A549 (cell line): ENCODE measurements at regions not wholly inside any gene's neighbourhood (a gene's known extent, or its start where the extent isn't known, plus 50 kb on each side); places are given as distances from the start of the nearest gene placed in this dataset.

Experiments
- ATAC-seq, 2 experiments: fragments of 200-7000 bp in 1 of 2; fragments of >200 bp in 1 of 2; cut with Nextera tagmentation in 1 of 2; cut with Tn5 transposase in 1 of 2; 3 replicates each; pipeline versions ENCODE4 v1.8.0 to v1.9.1; 2018 to 2020; ENCODE audit warnings: mild to moderate bottlenecking in 1 of 2, moderate library complexity in 1 of 2
- CTCF ChIA-PET: fragments of 300-600 bp; sonication (Branson Sonifier 250); formaldehyde crosslinking; extraction: SDS; loops from one replicate; lab custom pipeline; 2021; ENCODE audit warnings: antibody characterized with exemption, inconsistent platforms; lab: Yijun Ruan, JAX
- POLR2A ChIA-PET: fragments of 350-600 bp; formaldehyde crosslinking; extraction: SDS; loops from one replicate; lab custom pipeline; 2021; ENCODE audit warnings: antibody characterized with exemption, inconsistent platforms; lab: Yijun Ruan, JAX
- DNase-seq, 2 experiments: peaks; one replicate each; pipeline versions ENCODE4 v3.0.0 to v3.0.0-alpha.2; 2011 to 2016; ENCODE audit warnings: low read depth in 1 of 2, low spot score in 1 of 2
- FAIRE-seq: peaks from 2 replicates; lab custom pipeline; 2011; peaks lifted over from hg19 to GRCh38; lab: Jason Lieb, UNC
- H3K27ac ChIP-seq, 2 experiments: fragments of >200 bp; sonication (Bioruptor Twin); formaldehyde crosslinking; 3 replicates each; pipeline ENCODE4 v1.5.1; 2016 to 2017
- H3K4me1 ChIP-seq: fragments of >200 bp; sonication (Bioruptor Twin); formaldehyde crosslinking; 3 replicates; pipeline ENCODE4 v1.6.1; 2016
- H3K4me2 ChIP-seq: fragments of >200 bp; sonication (Bioruptor Twin); formaldehyde crosslinking; 3 replicates; pipeline ENCODE4 v1.6.1; 2016
- H3K4me3 ChIP-seq: fragments of >200 bp; sonication (Bioruptor Twin); formaldehyde crosslinking; 3 replicates; pipeline ENCODE4 v1.5.1; 2016
- H3K9me3 ChIP-seq: fragments of >200 bp; sonication (Bioruptor Twin); formaldehyde crosslinking; 3 replicates; pipeline ENCODE4 v1.6.1; 2016
- CBX8 ChIP-seq: fragments of 200-600 bp; sonication (generic); IDR thresholded peaks from 2 replicates; pipeline ENCODE4 v1.6.1; 2016
- CEBPB ChIP-seq, 2 experiments: fragments of >200 bp in 1 of 2; sonication (Bioruptor Twin) in 1 of 2; formaldehyde crosslinking in 1 of 2; IDR thresholded peaks; 2 replicates each; pipeline ENCODE4 v1.6.1; 2012 to 2016
- CHD4 ChIP-seq: fragments of 200-600 bp; sonication (generic); IDR thresholded peaks from 2 replicates; pipeline ENCODE4 v1.6.1; 2016; ENCODE audit warnings: antibody characterized with exemption, mild to moderate bottlenecking, borderline replicate concordance
- E2F6 ChIP-seq: IDR thresholded peaks from 2 replicates; pipeline ENCODE4 v1.6.1; 2012; ENCODE audit warnings: low read depth, borderline replicate concordance
- EHMT2 ChIP-seq: fragments of 200-600 bp; sonication (generic); IDR thresholded peaks from 2 replicates; pipeline ENCODE4 v1.6.1; 2016; ENCODE audit warnings: antibody characterized with exemption, low read depth, mild to moderate bottlenecking, moderate library complexity
- EP300 ChIP-seq, 2 experiments: fragments of >200 bp; sonication (Bioruptor Twin); formaldehyde crosslinking; IDR thresholded peaks; 2 replicates in 1 of 2; 3 replicates in 1 of 2; pipeline ENCODE4 v1.6.1; 2016 to 2017
- FOSL2 ChIP-seq, 2 experiments: fragments of 450-650 bp in 1 of 2; fragments of >200 bp in 1 of 2; sonication (Bioruptor Twin) in 1 of 2; formaldehyde crosslinking; IDR thresholded peaks; 2 replicates each; pipeline versions ENCODE4 v1.5.0 to v1.6.1; 2016 to 2020; ENCODE audit warnings: mild to moderate bottlenecking in 1 of 2, moderate library complexity in 1 of 2
- FOXS1 ChIP-seq: fragments of 250-450 bp; sonication (Bioruptor Pico); IDR thresholded peaks from 2 replicates; pipeline ENCODE4 v1.5.0; 2020; ENCODE audit warnings: mild to moderate bottlenecking, moderate library complexity
- HES2 ChIP-seq: fragments of >200 bp; sonication (Bioruptor Twin); formaldehyde crosslinking; IDR thresholded peaks from 2 replicates; pipeline ENCODE4 v1.6.1; 2016
- HEYL ChIP-seq: fragments of 250-450 bp; sonication (Bioruptor Pico); IDR thresholded peaks from 2 replicates; pipeline ENCODE4 v1.8.0; 2021; ENCODE audit warnings: mild to moderate bottlenecking, moderate library complexity
- HOXB5 ChIP-seq: fragments of 250-450 bp; sonication (Bioruptor Pico); IDR thresholded peaks from 2 replicates; pipeline ENCODE4 v1.5.0; 2020; ENCODE audit warnings: mild to moderate bottlenecking, moderate library complexity
- JUN ChIP-seq, 2 experiments: fragments of >200 bp; sonication (Bioruptor Twin); formaldehyde crosslinking; IDR thresholded peaks; 2 replicates in 1 of 2; 3 replicates in 1 of 2; pipeline ENCODE4 v1.6.1; 2016 to 2017
- KDM5A ChIP-seq: fragments of 200-600 bp; sonication (generic); IDR thresholded peaks from 2 replicates; pipeline ENCODE4 v1.6.1; 2016; ENCODE audit warnings: antibody characterized with exemption, mild to moderate bottlenecking
- MAZ ChIP-seq: fragments of 150-350 bp; IDR thresholded peaks from 2 replicates; pipeline ENCODE4 v1.6.1; 2014; ENCODE audit warnings: antibody characterized with exemption, low read depth, low read length, borderline replicate concordance
- MYC ChIP-seq: IDR thresholded peaks from 2 replicates; pipeline ENCODE4 v1.6.1; 2012; ENCODE audit warnings: mild to moderate bottlenecking, inconsistent platforms, low read length, improper control_type of control experiment, borderline replicate concordance
- NFE2L2 ChIP-seq: fragments of 150-350 bp; conservative IDR thresholded peaks from 2 replicates; pipeline ENCODE4 v1.6.1; 2014; ENCODE audit warnings: low read length
- NPAS2 ChIP-seq: fragments of 250-450 bp; sonication (Bioruptor Pico); IDR thresholded peaks from 2 replicates; pipeline ENCODE4 v1.8.0; 2022; ENCODE audit warnings: mild to moderate bottlenecking, moderate library complexity, borderline replicate concordance
- POLR2AphosphoS2 ChIP-seq: conservative IDR thresholded peaks from 2 replicates; pipeline ENCODE4 v1.6.1; 2012; ENCODE audit warnings: low read length, improper control_type of control experiment, inconsistent platforms
- RAD21 ChIP-seq, 2 experiments: fragments of >200 bp in 1 of 2; sonication (Bioruptor Twin) in 1 of 2; formaldehyde crosslinking in 1 of 2; IDR thresholded peaks in 1 of 2; conservative IDR thresholded peaks in 1 of 2; 2 replicates in 1 of 2; 3 replicates in 1 of 2; pipeline ENCODE4 v1.6.1; 2012 to 2018; ENCODE audit warnings: inconsistent platforms in 1 of 2
- RARB ChIP-seq: fragments of 250-450 bp; sonication (Bioruptor Pico); IDR thresholded peaks from 2 replicates; pipeline ENCODE4 v1.8.0; 2021; ENCODE audit warnings: mild to moderate bottlenecking, moderate library complexity
- RCOR1 ChIP-seq: fragments of 150-350 bp; IDR thresholded peaks from 2 replicates; pipeline ENCODE4 v1.6.1; 2014; ENCODE audit warnings: antibody characterized with exemption, low read length, low read depth
- RNF2 ChIP-seq: fragments of 200-600 bp; sonication (generic); IDR thresholded peaks from 2 replicates; pipeline ENCODE4 v1.6.1; 2016; ENCODE audit warnings: low read depth, mild to moderate bottlenecking, antibody characterized with exemption, moderate library complexity, borderline replicate concordance
- SREBF2 ChIP-seq: fragments of 450-650 bp; IDR thresholded peaks from 2 replicates; pipeline ENCODE4 v1.6.1; 2014; ENCODE audit warnings: mild to moderate bottlenecking, moderate library complexity
- TP53 ChIP-seq: fragments of 250-450 bp; sonication (Bioruptor Pico); IDR thresholded peaks from 2 replicates; pipeline ENCODE4 v1.5.0; 2021; ENCODE audit warnings: mild to moderate bottlenecking, moderate library complexity
- USF2 ChIP-seq: fragments of 450-650 bp; IDR thresholded peaks from 2 replicates; pipeline ENCODE4 v1.6.1; 2014; ENCODE audit warnings: antibody characterized with exemption
- ZFP36 ChIP-seq: fragments of 450-650 bp; IDR thresholded peaks from 2 replicates; pipeline ENCODE4 v1.6.1; 2014; ENCODE audit warnings: borderline replicate concordance; ENCODE audit not compliant: partially characterized antibody
- WGBS: methylation state at CpG from one replicate; pipeline ENCODE4 v1.1.6; 2017; ENCODE audit errors: missing lambda C conversion rate; 5-methylcytosine and 5-hydroxymethylcytosine counted together
- TF ChIP-seq, protein P1 (sequence below): fragments of 250-450 bp; sonication (Bioruptor Pico); IDR thresholded peaks from 2 replicates; pipeline ENCODE4 v1.5.0; 2021; ENCODE audit warnings: mild to moderate bottlenecking, moderate library complexity, borderline replicate concordance
- TF ChIP-seq, protein P2 (sequence below): IDR thresholded peaks from 2 replicates; pipeline ENCODE4 v1.6.1; 2012
- TF ChIP-seq, protein P3 (sequence below): fragments of 250-450 bp; sonication (Bioruptor Pico); IDR thresholded peaks from 2 replicates; pipeline ENCODE4 v1.5.0; 2020; ENCODE audit warnings: low read depth, mild to moderate bottlenecking, moderate library complexity

GRCh38 chr15:62792986-62793751 lies 249.4 kb upstream of the TPM1 start:
- TF ChIP-seq JUN (IDR thresholded peaks at IDR 0.05) (no peak), RARB (CRISPR knock-in tag) (no peak), E2F6 (no peak), HEYL (CRISPR knock-in tag) (no peak), HOXB5 (CRISPR knock-in tag) (no peak), USF2 (no peak), SREBF2 (no peak), CEBPB (IDR thresholded peaks at IDR 0.05) (no peak), MAZ (no peak), HES2 (no peak), RNF2 (no peak), FOSL2 (IDR thresholded peaks at IDR 0.05) (no peak), FOSL2 (CRISPR knock-in tag; IDR thresholded peaks at IDR 0.05) (no peak)
- TF ChIP-seq, protein P1, sequence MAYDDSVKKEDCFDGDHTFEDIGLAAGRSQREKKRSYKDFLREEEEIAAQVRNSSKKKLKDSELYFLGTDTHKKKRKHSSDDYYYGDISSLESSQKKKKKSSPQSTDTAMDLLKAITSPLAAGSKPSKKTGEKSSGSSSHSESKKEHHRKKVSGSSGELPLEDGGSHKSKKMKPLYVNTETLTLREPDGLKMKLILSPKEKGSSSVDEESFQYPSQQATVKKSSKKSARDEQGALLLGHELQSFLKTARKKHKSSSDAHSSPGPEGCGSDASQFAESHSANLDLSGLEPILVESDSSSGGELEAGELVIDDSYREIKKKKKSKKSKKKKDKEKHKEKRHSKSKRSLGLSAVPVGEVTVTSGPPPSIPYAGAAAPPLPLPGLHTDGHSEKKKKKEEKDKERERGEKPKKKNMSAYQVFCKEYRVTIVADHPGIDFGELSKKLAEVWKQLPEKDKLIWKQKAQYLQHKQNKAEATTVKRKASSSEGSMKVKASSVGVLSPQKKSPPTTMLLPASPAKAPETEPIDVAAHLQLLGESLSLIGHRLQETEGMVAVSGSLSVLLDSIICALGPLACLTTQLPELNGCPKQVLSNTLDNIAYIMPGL (CRISPR knock-in tag), result no peak
- CTCF ChIA-PET, result interaction anchor here (1.0 to 5.0 kb wide), 8 partner anchors 11 to 301 kb away, joined by 3 to 49 read pairs (median 4); partner anchors contain the start of gene TPM1

DNA sequence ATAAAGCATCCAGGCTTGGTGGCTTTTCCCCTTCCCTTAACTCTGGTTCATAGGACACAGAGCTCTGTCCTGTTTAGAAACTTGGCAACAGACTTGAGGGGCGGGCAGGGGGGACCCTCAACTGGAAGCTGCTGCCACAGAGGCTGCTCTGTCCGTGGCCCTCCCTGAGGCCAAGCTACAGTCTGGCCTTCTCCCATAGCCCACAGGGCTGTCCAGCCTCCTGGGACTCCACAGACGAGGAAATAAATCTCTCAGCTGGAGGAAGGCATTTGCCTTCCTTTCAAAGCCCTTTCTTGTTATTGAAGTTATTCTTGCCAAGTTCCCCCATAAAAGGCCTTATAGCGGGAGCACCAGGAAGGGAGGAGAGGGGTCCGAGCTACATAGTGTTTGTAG lies 248.8 kb upstream of the TPM1 start:
- WGBS, result 87% methylated on average over 5 of the region's 5 CpGs

More at GRCh38 chr15:62792986-62793751, 249.4 kb upstream of the TPM1 start:
- Histone ChIP-seq H3K9me3 (no peaks in the 10 kb centered on the region), H3K4me2 (no peak overlapping the region), H3K27ac (peak overlapping the region in 1 of 2 experiments; percentile 56; a peak in 3 of 6 replicates), H3K4me3 (no peak overlapping the region), H3K4me1 (peaks cover 2% of the 10 kb centered on the region; the same call in 1 of the 3 replicates)
- ATAC-seq (peak in 1 of 2 experiments; percentile 23; a peak in 1 of 6 replicates), FAIRE-seq (no peak), DNase-seq (no peak)
- WGBS, result 81% methylated on average over 6 of the region's 6 CpGs
- POLR2A ChIA-PET, result no interaction called here

More for the DNA sequence above, 248.8 kb upstream of the TPM1 start:
- no peak for DNase-seq
- no peak for TF ChIP-seq E2F6
- no peak for TF ChIP-seq EP300 (IDR thresholded peaks at IDR 0.05)
- TF ChIP-seq RAD21 (conservative IDR thresholded peaks at IDR 0.05 in 1 of 2, IDR thresholded peaks at IDR 0.05 in 1 of 2), result no peak
- TF ChIP-seq, protein P2, sequence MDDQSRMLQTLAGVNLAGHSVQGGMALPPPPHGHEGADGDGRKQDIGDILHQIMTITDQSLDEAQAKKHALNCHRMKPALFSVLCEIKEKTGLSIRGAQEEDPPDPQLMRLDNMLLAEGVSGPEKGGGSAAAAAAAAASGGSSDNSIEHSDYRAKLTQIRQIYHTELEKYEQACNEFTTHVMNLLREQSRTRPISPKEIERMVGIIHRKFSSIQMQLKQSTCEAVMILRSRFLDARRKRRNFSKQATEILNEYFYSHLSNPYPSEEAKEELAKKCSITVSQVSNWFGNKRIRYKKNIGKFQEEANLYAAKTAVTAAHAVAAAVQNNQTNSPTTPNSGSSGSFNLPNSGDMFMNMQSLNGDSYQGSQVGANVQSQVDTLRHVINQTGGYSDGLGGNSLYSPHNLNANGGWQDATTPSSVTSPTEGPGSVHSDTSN, result no peak
- no peak for TF ChIP-seq POLR2AphosphoS2
- TF ChIP-seq MYC, result no peak
- TF ChIP-seq HEYL (CRISPR knock-in tag), result no peak
- TF ChIP-seq, protein P3, sequence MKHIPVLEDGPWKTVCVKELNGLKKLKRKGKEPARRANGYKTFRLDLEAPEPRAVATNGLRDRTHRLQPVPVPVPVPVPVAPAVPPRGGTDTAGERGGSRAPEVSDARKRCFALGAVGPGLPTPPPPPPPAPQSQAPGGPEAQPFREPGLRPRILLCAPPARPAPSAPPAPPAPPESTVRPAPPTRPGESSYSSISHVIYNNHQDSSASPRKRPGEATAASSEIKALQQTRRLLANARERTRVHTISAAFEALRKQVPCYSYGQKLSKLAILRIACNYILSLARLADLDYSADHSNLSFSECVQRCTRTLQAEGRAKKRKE (CRISPR knock-in tag), result no peak
- TF ChIP-seq TP53 (CRISPR knock-in tag), result no peak
- no peak for TF ChIP-seq CBX8
- no peak for TF ChIP-seq EHMT2
- TF ChIP-seq FOXS1 (CRISPR knock-in tag), result no peak
- TF ChIP-seq ZFP36, result no peak
- TF ChIP-seq NPAS2 (CRISPR knock-in tag), result no peak
- no peak for TF ChIP-seq MAZ
- no peak for TF ChIP-seq NFE2L2
- TF ChIP-seq KDM5A, result no peak
- TF ChIP-seq CHD4, result no peak
- TF ChIP-seq RCOR1, result no peak
- TF ChIP-seq, all 56 proteins: peak for 0
- POLR2A ChIA-PET, result no interaction called here
- no peak for FAIRE-seq
- Histone ChIP-seq H3K4me1 (peaks cover 2% of the 10 kb centered on the region; the same call in 1 of the 3 replicates), H3K4me2 (no peak overlapping the region), H3K9me3 (no peaks in the 10 kb centered on the region), H3K27ac (0 out of 6 replicates have a peak overlapping the region, but pooled peaks of 1 of the 2 experiments have one; percentile 0), H3K4me3 (no peak overlapping the region)
- peak in 1 of 2 experiments; percentile 20; a peak in 1 of 6 replicates for ATAC-seq
- CTCF ChIA-PET, result interaction anchor here (1.0 to 5.0 kb wide), 8 partner anchors 11 to 300 kb away, joined by 3 to 49 read pairs (median 4); partner anchors contain the start of gene TPM1
